ENCODE measurements at regions not wholly inside any gene's neighbourhood (a gene's known extent, or its start where the extent isn't known, plus 50 kb on each side); places are given as distances from the start of the nearest gene placed in this dataset.

DNA sequence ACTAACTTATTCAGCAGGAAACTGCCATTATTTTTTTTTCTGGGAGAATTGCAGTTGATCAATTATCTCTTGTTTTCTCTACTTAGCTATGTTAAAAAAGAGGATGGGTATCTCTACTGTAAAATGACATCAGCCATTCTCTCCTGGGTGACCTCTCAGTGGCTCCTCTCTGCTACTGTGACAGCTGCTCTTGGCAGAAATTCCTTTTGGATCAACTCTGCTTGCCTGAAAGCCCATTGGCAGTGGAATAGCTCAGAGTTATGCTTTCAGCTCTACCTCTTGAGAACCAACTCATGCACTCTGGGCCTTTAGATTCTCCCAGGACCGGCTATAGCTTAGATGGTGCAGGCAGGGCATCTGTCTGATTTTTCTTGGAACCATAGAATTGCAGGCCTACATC, 99.9 kb upstream of the GAP43 start:
- no peak for TF ChIP-seq ZKSCAN1 (IDR thresholded peaks at IDR 0.05; ENCODE audit: low read length)
- TF ChIP-seq KDM5B (CRISPR knock-in tag; IDR thresholded peaks at IDR 0.05; ENCODE audit: borderline replicate concordance), result no peak
- TF ChIP-seq SRSF1 (optimal IDR thresholded peaks at IDR 0.05; ENCODE audit: low read depth, low read length), result no peak
- no peak for TF ChIP-seq GABPA (IDR thresholded peaks at IDR 0.05; ENCODE audit: low read depth, low read length)
- TF ChIP-seq GABPA (CRISPR knock-in tag; IDR thresholded peaks at IDR 0.05; ENCODE audit: low read depth), result no peak
- TF ChIP-seq ZNF296 (CRISPR knock-in tag; conservative IDR thresholded peaks at IDR 0.05), result no peak
- no peak for TF ChIP-seq ZSCAN21 (CRISPR knock-in tag; IDR thresholded peaks at IDR 0.05; ENCODE audit: borderline replicate concordance)
- no peak for TF ChIP-seq KDM1A (CRISPR knock-in tag; IDR thresholded peaks at IDR 0.05)
- no peak for TF ChIP-seq TGIF2 (CRISPR knock-in tag; IDR thresholded peaks at IDR 0.05)
- TF ChIP-seq EZH2 (conservative IDR thresholded peaks at IDR 0.05; ENCODE audit: low read depth, low read length), result no peak
- TF ChIP-seq, protein P1, sequence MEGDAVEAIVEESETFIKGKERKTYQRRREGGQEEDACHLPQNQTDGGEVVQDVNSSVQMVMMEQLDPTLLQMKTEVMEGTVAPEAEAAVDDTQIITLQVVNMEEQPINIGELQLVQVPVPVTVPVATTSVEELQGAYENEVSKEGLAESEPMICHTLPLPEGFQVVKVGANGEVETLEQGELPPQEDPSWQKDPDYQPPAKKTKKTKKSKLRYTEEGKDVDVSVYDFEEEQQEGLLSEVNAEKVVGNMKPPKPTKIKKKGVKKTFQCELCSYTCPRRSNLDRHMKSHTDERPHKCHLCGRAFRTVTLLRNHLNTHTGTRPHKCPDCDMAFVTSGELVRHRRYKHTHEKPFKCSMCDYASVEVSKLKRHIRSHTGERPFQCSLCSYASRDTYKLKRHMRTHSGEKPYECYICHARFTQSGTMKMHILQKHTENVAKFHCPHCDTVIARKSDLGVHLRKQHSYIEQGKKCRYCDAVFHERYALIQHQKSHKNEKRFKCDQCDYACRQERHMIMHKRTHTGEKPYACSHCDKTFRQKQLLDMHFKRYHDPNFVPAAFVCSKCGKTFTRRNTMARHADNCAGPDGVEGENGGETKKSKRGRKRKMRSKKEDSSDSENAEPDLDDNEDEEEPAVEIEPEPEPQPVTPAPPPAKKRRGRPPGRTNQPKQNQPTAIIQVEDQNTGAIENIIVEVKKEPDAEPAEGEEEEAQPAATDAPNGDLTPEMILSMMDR (CRISPR knock-in tag; IDR thresholded peaks at IDR 0.05), result no peak
- TF ChIP-seq, protein P2, sequence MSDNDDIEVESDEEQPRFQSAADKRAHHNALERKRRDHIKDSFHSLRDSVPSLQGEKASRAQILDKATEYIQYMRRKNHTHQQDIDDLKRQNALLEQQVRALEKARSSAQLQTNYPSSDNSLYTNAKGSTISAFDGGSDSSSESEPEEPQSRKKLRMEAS (IDR thresholded peaks at IDR 0.05), result no peak
- no peak for TF ChIP-seq ZFP41 (CRISPR knock-in tag; IDR thresholded peaks at IDR 0.05; ENCODE audit: borderline replicate concordance)
- TF ChIP-seq NFYB (CRISPR knock-in tag; IDR thresholded peaks at IDR 0.05), result no peak

Measured in HepG2 (cell line).